Neuronal stem cell (in vitro differentiated cells): ENCODE measurements at regions not wholly inside any gene's neighbourhood (a gene's known extent, or its start where the extent isn't known, plus 50 kb on each side); places are given as distances from the start of the nearest gene placed in this dataset.

ENCODE experiments used
- DNase-seq: peaks from one replicate; pipeline ENCODE4 v3.0.0-alpha.2; 2013; ENCODE audit warnings: low spot score
- H2AFZ ChIP-seq: one replicate; pipeline ENCODE4 v1.6.1; 2013; ENCODE audit warnings: mild to moderate bottlenecking, low read length, inconsistent platforms
- H2AK5ac ChIP-seq: 2 replicates; pipeline ENCODE4 v1.6.1; 2013; ENCODE audit warnings: low read depth, mild to moderate bottlenecking, inconsistent platforms, low read length, moderate library complexity, mixed read lengths
- H2BK120ac ChIP-seq: 2 replicates; pipeline ENCODE4 v1.6.1; 2013; ENCODE audit warnings: low read depth, mild to moderate bottlenecking, inconsistent platforms, low read length, moderate library complexity, mixed read lengths
- H2BK12ac ChIP-seq: one replicate; pipeline ENCODE4 v1.6.1; 2013; ENCODE audit warnings: low read length, inconsistent platforms
- H2BK15ac ChIP-seq: 2 replicates; pipeline ENCODE4 v1.6.1; 2013; ENCODE audit warnings: mild to moderate bottlenecking, low read length, inconsistent platforms, mixed read lengths
- H2BK5ac ChIP-seq: one replicate; pipeline ENCODE4 v1.6.1; 2013; ENCODE audit warnings: inconsistent platforms, mild to moderate bottlenecking, low read length, moderate library complexity
- H3K14ac ChIP-seq: one replicate; pipeline ENCODE4 v1.6.1; 2013; ENCODE audit warnings: low read length, inconsistent platforms
- H3K18ac ChIP-seq: 2 replicates; pipeline ENCODE4 v1.6.1; 2013; ENCODE audit warnings: low read length, inconsistent platforms
- H3K23ac ChIP-seq: 2 replicates; pipeline ENCODE4 v1.6.1; 2013; ENCODE audit warnings: low read depth, mild to moderate bottlenecking, mixed read lengths, low read length, inconsistent platforms; ENCODE audit not compliant: poor library complexity
- H3K27ac ChIP-seq: replicated peaks from 3 replicates; pipeline ENCODE4 v1.5.1; 2013; ENCODE audit warnings: low read length, inconsistent platforms
- H3K27me3 ChIP-seq, 3 experiments: 2 replicates each; pipeline ENCODE4 v1.6.1; 2013; ENCODE audit warnings: low read length in 3 of 3, mild to moderate bottlenecking in 2 of 3, inconsistent platforms in 1 of 3, low read depth in 1 of 3, mixed read lengths in 1 of 3, moderate library complexity in 1 of 3; ENCODE audit not compliant: control insufficient read depth in 3 of 3, insufficient read depth in 3 of 3
- H3K36me3 ChIP-seq, 2 donors: replicated peaks in 1 of 2; 2 replicates each; pipeline ENCODE4 v1.6.1; 2013; ENCODE audit warnings: low read length in 2 of 2; ENCODE audit not compliant: control insufficient read depth in 2 of 2, insufficient read depth in 2 of 2
- H3K4ac ChIP-seq: 2 replicates; pipeline ENCODE4 v1.6.1; 2013; ENCODE audit warnings: inconsistent platforms, mild to moderate bottlenecking, low read length, moderate library complexity
- H3K4me1 ChIP-seq, 2 donors: 1 replicate in 1 of 2; 2 replicates in 1 of 2; pipeline ENCODE4 v1.6.1; 2013; ENCODE audit warnings: low read length in 2 of 2, low read depth in 1 of 2; ENCODE audit not compliant: control insufficient read depth in 2 of 2, insufficient read depth in 1 of 2
- H3K4me2 ChIP-seq: one replicate; pipeline ENCODE4 v1.6.1; 2013; ENCODE audit warnings: mild to moderate bottlenecking, low read length, inconsistent platforms; ENCODE audit not compliant: insufficient read depth, poor library complexity, severe bottlenecking
- H3K4me3 ChIP-seq, 2 donors: 2 replicates each; pipeline ENCODE4 v1.5.1; 2013; ENCODE audit warnings: low read length in 2 of 2, mild to moderate bottlenecking in 2 of 2, inconsistent platforms in 1 of 2, moderate library complexity in 1 of 2
- H3K79me1 ChIP-seq: one replicate; pipeline ENCODE4 v1.6.1; 2013; ENCODE audit warnings: low read depth, mild to moderate bottlenecking, inconsistent platforms, low read length, moderate library complexity
- H3K9ac ChIP-seq: one replicate; pipeline ENCODE4 v1.6.1; 2013; ENCODE audit warnings: mild to moderate bottlenecking, low read depth, low read length, inconsistent platforms; ENCODE audit not compliant: poor library complexity
- H3K9me3 ChIP-seq, 2 donors: replicated peaks in 1 of 2; 2 replicates each; pipeline versions ENCODE3 to v1.6.1; 2013; ENCODE audit warnings: low read length in 2 of 2, mild to moderate bottlenecking in 2 of 2, inconsistent platforms in 1 of 2, low read depth in 1 of 2, mixed read lengths in 1 of 2, moderate library complexity in 1 of 2; ENCODE audit not compliant: control insufficient read depth in 2 of 2, insufficient read depth in 1 of 2
- H4K8ac ChIP-seq: one replicate; pipeline ENCODE4 v1.6.1; 2013; ENCODE audit warnings: low read depth, mild to moderate bottlenecking, inconsistent platforms, low read length, moderate library complexity
- H4K91ac ChIP-seq: one replicate; pipeline ENCODE4 v1.6.1; 2013; ENCODE audit warnings: low read length, low read depth, mild to moderate bottlenecking, inconsistent platforms; ENCODE audit not compliant: poor library complexity
- WGBS, 2 donors: extraction: QIAGEN DNeasy Blood & Tissue Kit; methylation state at CpG; one replicate each; pipeline ENCODE4 v1.1.7; 2013; ENCODE audit warnings: missing lambda C conversion rate in 2 of 2, mixed read lengths in 1 of 2; ENCODE audit not compliant: insufficient read length in 2 of 2, insufficient replicate concordance in 1 of 2; ENCODE audit errors: extremely low coverage in 2 of 2; 5-methylcytosine and 5-hydroxymethylcytosine counted together

- no peak overlapping the region for H2AK5ac ChIP-seq
- no peaks in the 10 kb centered on the region for H3K27me3 ChIP-seq
- no peak for DNase-seq
- H4K8ac ChIP-seq = no peak overlapping the region
- no peak overlapping the region for H2BK120ac ChIP-seq
- no peak overlapping the region for H3K14ac ChIP-seq
- H3K4me3 ChIP-seq = no peak overlapping the region
- H3K36me3 ChIP-seq = no peaks in the 10 kb centered on the region
- no peak overlapping the region for H2BK12ac ChIP-seq
- no peak overlapping the region for H2AFZ ChIP-seq
- no peak overlapping the region for H4K91ac ChIP-seq
- H3K23ac ChIP-seq = no peak overlapping the region
- H2BK15ac ChIP-seq = no peak overlapping the region
- no peak overlapping the region for H3K18ac ChIP-seq
- no peak overlapping the region for H3K9ac ChIP-seq
- no CpG with 5 or more reads among the region's 5 CpGs for WGBS, 2 donors
- no peaks in the 10 kb centered on the region for H3K9me3 ChIP-seq
- H3K4me1 ChIP-seq = no peaks in the 10 kb centered on the region
- no peak overlapping the region for H3K27ac ChIP-seq
- no peak overlapping the region for H3K4ac ChIP-seq
- no peak overlapping the region for H3K4me2 ChIP-seq
- no peak overlapping the region for H2BK5ac ChIP-seq
- no peaks in the 10 kb centered on the region for H3K79me1 ChIP-seq
Measured at GRCh38 chrX:140920416-140920815, 82.0 kb upstream of the SPANXB1 start.

DNA sequence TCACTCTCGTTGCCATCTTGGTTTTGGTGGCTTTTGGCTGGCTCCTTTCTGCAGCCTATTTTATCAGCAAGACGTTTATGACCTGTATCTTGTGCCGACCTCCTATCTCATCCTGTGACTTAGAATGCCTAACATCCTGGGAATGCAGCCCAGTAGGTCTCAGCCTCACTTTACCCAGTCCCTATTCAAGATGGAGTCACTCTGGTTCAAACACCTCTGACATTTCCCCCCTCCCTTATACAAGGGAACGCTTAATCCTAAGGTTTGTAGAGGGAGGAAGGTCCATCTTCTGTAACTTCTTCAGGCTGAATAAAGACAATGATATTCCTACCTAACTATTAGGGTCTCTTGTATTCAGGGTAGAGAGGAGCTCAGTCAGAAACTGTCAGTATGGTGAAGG lies 79.3 kb upstream of the SPANXB1 start:
- Histone ChIP-seq H4K8ac (no peak overlapping the region), H3K4me3 (no peak overlapping the region), H3K4ac (no peak overlapping the region), H2BK15ac (no peak overlapping the region), H4K91ac (no peak overlapping the region), H3K18ac (no peak overlapping the region), H2AK5ac (no peak overlapping the region), H3K4me1 (no peaks in the 10 kb centered on the region), H3K27me3 (no peaks in the 10 kb centered on the region), H3K4me2 (no peak overlapping the region), H3K23ac (no peak overlapping the region), H3K27ac (no peak overlapping the region), H2BK5ac (no peak overlapping the region), H2AFZ (no peak overlapping the region), H3K36me3 (no peaks in the 10 kb centered on the region), H3K9ac (no peak overlapping the region), H3K79me1 (no peaks in the 10 kb centered on the region), H3K9me3 (no peaks in the 10 kb centered on the region), H3K14ac (no peak overlapping the region), H2BK120ac (no peak overlapping the region), H2BK12ac (no peak overlapping the region)
- WGBS, 2 donors = no CpG with 5 or more reads among the region's 4 CpGs
- no peak for DNase-seq

DNA sequence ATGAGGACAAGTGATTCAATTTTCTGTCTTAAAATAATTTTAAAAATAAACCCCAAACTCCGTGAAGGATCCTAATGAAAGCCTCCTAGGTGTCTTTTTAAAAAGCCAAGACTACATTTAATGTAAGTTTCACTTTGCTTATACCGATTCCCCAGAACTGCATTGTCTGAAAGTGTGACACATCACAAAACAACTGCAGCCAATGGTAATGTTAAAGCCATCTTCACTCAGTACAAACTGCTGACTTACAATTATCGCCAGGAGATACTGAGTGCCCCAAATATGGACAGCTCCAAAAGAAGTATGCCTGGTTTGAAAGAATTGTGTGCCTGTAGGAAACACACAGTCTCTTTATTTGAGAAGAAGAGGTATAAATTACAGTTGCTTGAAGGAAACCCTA lies 73.7 kb upstream of the SPANXB1 start:
- Histone ChIP-seq H2BK12ac (no peak overlapping the region), H3K4me3 (no peak overlapping the region), H4K91ac (no peak overlapping the region), H2AK5ac (no peak overlapping the region), H2BK120ac (no peak overlapping the region), H3K79me1 (no peaks in the 10 kb centered on the region), H3K9ac (no peak overlapping the region), H3K27me3 (no peaks in the 10 kb centered on the region), H3K9me3 (no peaks in the 10 kb centered on the region), H4K8ac (no peak overlapping the region), H3K27ac (no peak overlapping the region), H3K18ac (no peak overlapping the region), H3K36me3 (no peaks in the 10 kb centered on the region), H3K4ac (no peak overlapping the region), H2BK15ac (no peak overlapping the region), H2AFZ (no peak overlapping the region), H3K4me1 (no peaks in the 10 kb centered on the region), H3K14ac (no peak overlapping the region), H2BK5ac (no peak overlapping the region), H3K23ac (no peak overlapping the region), H3K4me2 (no peak overlapping the region)
- DNase-seq = no peak
- WGBS, 2 donors = no CpG with 5 or more reads among the region's 3 CpGs

DNA sequence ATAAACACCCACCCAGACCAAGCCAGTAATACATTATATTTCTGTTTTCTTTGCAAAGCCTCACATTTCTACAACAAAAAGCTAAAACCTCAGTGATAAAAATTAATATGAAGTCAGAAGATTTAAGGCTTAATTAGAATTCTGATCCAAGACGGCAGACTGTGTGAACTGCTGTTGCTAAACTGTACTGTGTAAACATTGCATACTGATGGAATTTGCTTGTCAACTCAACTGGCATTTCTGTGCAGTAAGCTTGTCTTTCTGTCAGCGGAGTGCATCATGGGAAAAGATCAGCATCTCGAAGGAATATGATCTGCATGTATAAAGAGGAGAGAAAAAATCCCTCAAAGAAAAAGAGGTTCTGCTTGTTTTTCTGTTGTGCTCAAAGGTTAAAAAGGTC lies 69.4 kb upstream of the SPANXB1 start:
- no peak overlapping the region for H2BK12ac ChIP-seq
- no peak overlapping the region for H3K9ac ChIP-seq
- H3K36me3 ChIP-seq = no peaks in the 10 kb centered on the region
- no peak overlapping the region for H3K4me3 ChIP-seq
- H3K4me1 ChIP-seq = no peaks in the 10 kb centered on the region
- no peak for DNase-seq
- H2AK5ac ChIP-seq = no peak overlapping the region
- H2AFZ ChIP-seq = no peak overlapping the region
- no peak overlapping the region for H3K18ac ChIP-seq
- H2BK120ac ChIP-seq = no peak overlapping the region
- WGBS, 2 donors = no CpG with 5 or more reads among the region's 3 CpGs
- H4K91ac ChIP-seq = no peak overlapping the region
- H3K4me2 ChIP-seq = no peak overlapping the region
- H3K27ac ChIP-seq = no peak overlapping the region
- no peak overlapping the region for H3K4ac ChIP-seq
- H4K8ac ChIP-seq = no peak overlapping the region
- no peaks in the 10 kb centered on the region for H3K79me1 ChIP-seq
- no peaks in the 10 kb centered on the region for H3K9me3 ChIP-seq
- no peak overlapping the region for H2BK15ac ChIP-seq
- H3K27me3 ChIP-seq = no peaks in the 10 kb centered on the region
- no peak overlapping the region for H3K14ac ChIP-seq
- H3K23ac ChIP-seq = no peak overlapping the region
- no peak overlapping the region for H2BK5ac ChIP-seq
